OCI-LY7 (cell line): ENCODE measurements at regions not wholly inside any gene's neighbourhood (a gene's known extent, or its start where the extent isn't known, plus 50 kb on each side); places are given as distances from the start of the nearest gene placed in this dataset.
"Not testable (repeated sequence)": the region's sequence is repeated elsewhere in the genome, so short reads cannot be mapped to it uniquely, and the experiment has no call there.

Experiments
- BruUV-seq: library from RNA; stranded (reverse); fragments of 400-500 nt; replicated peaks from 2 replicates; lab custom pipeline; 2021; lab: Mats Ljungman, UMichigan
- CTCF ChIA-PET: fragments of 300-600 bp; sonication (Branson Sonifier 250); formaldehyde crosslinking; loops from one replicate; lab custom pipeline; 2022; ENCODE audit warnings: antibody characterized with exemption; ENCODE audit not compliant: unreplicated experiment; lab: Charles Lee
- POLR2A ChIA-PET: fragments of 300-600 bp; sonication (Branson Sonifier 250); formaldehyde crosslinking; loops from one replicate; lab custom pipeline; 2022; ENCODE audit warnings: antibody characterized with exemption; lab: Charles Lee
- DNase-seq: peaks from one replicate; pipeline ENCODE4 v3.0.0-alpha.2; 2015; ENCODE audit warnings: low spot score
- H2AFZ ChIP-seq: fragments of 200-600 bp; sonication (generic), shearing (Covaris generic); 2 replicates; pipeline ENCODE4 v1.6.1; 2014; ENCODE audit warnings: mild to moderate bottlenecking, antibody characterized with exemption, low read length, moderate library complexity
- H3K27ac ChIP-seq: fragments of 200-600 bp; sonication (generic); 2 replicates; pipeline ENCODE4 v1.5.1; 2014; ENCODE audit warnings: mixed run types, low read depth, mild to moderate bottlenecking, moderate library complexity, low read length, inconsistent platforms; ENCODE audit not compliant: poor library complexity, severe bottlenecking
- H3K36me3 ChIP-seq: fragments of 200-600 bp; sonication (generic); 2 replicates; pipeline ENCODE4 v1.6.1; 2014; ENCODE audit warnings: mild to moderate bottlenecking, antibody characterized with exemption, low read length, moderate library complexity, mixed read lengths; ENCODE audit not compliant: insufficient read depth
- H3K4me1 ChIP-seq: fragments of 200-600 bp; sonication (generic); 2 replicates; pipeline ENCODE4 v1.5.1; 2014; ENCODE audit warnings: mild to moderate bottlenecking, low read length; ENCODE audit not compliant: insufficient read depth, poor library complexity, severe bottlenecking
- H3K4me2 ChIP-seq: fragments of 200-600 bp; sonication (generic); 2 replicates; pipeline ENCODE4 v1.6.1; 2014; ENCODE audit warnings: mild to moderate bottlenecking, low read length
- H3K4me3 ChIP-seq: fragments of 200-600 bp; sonication (generic); 2 replicates; pipeline ENCODE4 v1.5.1; 2014; ENCODE audit warnings: mild to moderate bottlenecking, low read depth, low read length; ENCODE audit not compliant: poor library complexity, severe bottlenecking
- H3K79me2 ChIP-seq: fragments of 200-600 bp; sonication (generic); 2 replicates; pipeline ENCODE4 v1.6.1; 2016; ENCODE audit warnings: low read depth, mild to moderate bottlenecking, low read length, moderate library complexity, mixed read lengths; ENCODE audit not compliant: insufficient read depth
- H3K9me2 ChIP-seq: fragments of 200-600 bp; sonication (generic); 2 replicates; pipeline ENCODE4 v1.6.1; 2016; ENCODE audit warnings: mild to moderate bottlenecking, low read length, mixed read lengths; ENCODE audit not compliant: insufficient read depth
- H3K9me3 ChIP-seq: fragments of 200-600 bp; sonication (generic); 2 replicates; pipeline ENCODE4 v1.6.1; 2014; ENCODE audit warnings: mild to moderate bottlenecking, mixed run types, low read length, mixed read lengths
- H4K20me1 ChIP-seq: fragments of 200-600 bp; sonication (generic); 2 replicates; pipeline ENCODE4 v1.6.1; 2014; ENCODE audit warnings: mild to moderate bottlenecking, antibody characterized with exemption, low read length, moderate library complexity, mixed read lengths; ENCODE audit not compliant: insufficient read depth
- CTCF ChIP-seq: fragments of 200-600 bp; sonication (generic); conservative IDR thresholded peaks from 2 replicates; pipeline ENCODE4 v1.5.1; 2014; ENCODE audit warnings: mild to moderate bottlenecking, antibody characterized with exemption, low read length, moderate library complexity, mixed read lengths
- EZH2phosphoT487 ChIP-seq: fragments of 200-600 bp; sonication (generic); IDR thresholded peaks from 2 replicates; pipeline ENCODE4 v1.6.1; 2018; ENCODE audit warnings: low read depth, borderline replicate concordance, mild to moderate bottlenecking, mixed run types, antibody characterized with exemption, low read length, moderate library complexity, mixed read lengths
- intact Hi-C: fragments of 100-400 bp; cut with micrococcal nuclease; formaldehyde crosslinking; loops from one replicate; pipeline ENCODE4 v1.10.0; 2022; ENCODE audit not compliant: unreplicated experiment

- Histone ChIP-seq H3K79me2 (no peaks in the 10 kb centered on the region), H3K4me3 (no peak overlapping the region), H3K36me3 (no peaks in the 10 kb centered on the region), H3K27ac (no peak overlapping the region), H2AFZ (no peak overlapping the region), H4K20me1 (no peaks in the 10 kb centered on the region), H3K4me2 (no peak overlapping the region), H3K4me1 (no peaks in the 10 kb centered on the region), H3K9me2 (no peaks in the 10 kb centered on the region), H3K9me3 (no peaks in the 10 kb centered on the region)
- ChIA-PET CTCF (no interaction called here), POLR2A (no interaction called here)
- intact Hi-C loops, result no loop called here
- DNase-seq, result no peak
- no TSS peak for BruUV-seq
- TF ChIP-seq CTCF, result no peak
- TF ChIP-seq EZH2phosphoT487, result no peak
Observed at GRCh38 chrX:127405946-127406345, 586.4 kb downstream of the PRR32 start.

GRCh38 chrX:127404161-127404560, 584.6 kb downstream of the PRR32 start:
- no TSS peak for BruUV-seq
- H3K4me1 ChIP-seq, result no peaks in the 10 kb centered on the region
- ChIA-PET CTCF (no interaction called here), POLR2A (no interaction called here)
- no peaks in the 10 kb centered on the region for H4K20me1 ChIP-seq
- no peaks in the 10 kb centered on the region for H3K9me2 ChIP-seq
- no peak for DNase-seq
- no peak overlapping the region for H3K27ac ChIP-seq
- intact Hi-C loops, result no loop called here
- H3K9me3 ChIP-seq, result no peaks in the 10 kb centered on the region
- no peak overlapping the region for H3K4me3 ChIP-seq
- TF ChIP-seq EZH2phosphoT487 (no peak), CTCF (no peak)
- H3K79me2 ChIP-seq, result no peaks in the 10 kb centered on the region
- H3K36me3 ChIP-seq, result no peaks in the 10 kb centered on the region
- H2AFZ ChIP-seq, result no peak overlapping the region
- no peak overlapping the region for H3K4me2 ChIP-seq

- intact Hi-C loops, H4K20me1 ChIP-seq, DNase-seq, CTCF ChIA-PET, H3K4me1 ChIP-seq, H3K4me3 ChIP-seq, BruUV-seq, H3K27ac ChIP-seq, H3K79me2 ChIP-seq, H3K36me3 ChIP-seq, H3K9me2 ChIP-seq, POLR2A ChIA-PET, H3K9me3 ChIP-seq, H2AFZ ChIP-seq, H3K4me2 ChIP-seq: not testable (repeated sequence)
Observed at GRCh38 chrX:127400231-127400630, 580.7 kb downstream of the PRR32 start.
